ENCODE measurements at regions not wholly inside any gene's neighbourhood (a gene's known extent, or its start where the extent isn't known, plus 50 kb on each side); places are given as distances from the start of the nearest gene placed in this dataset.

DNA sequence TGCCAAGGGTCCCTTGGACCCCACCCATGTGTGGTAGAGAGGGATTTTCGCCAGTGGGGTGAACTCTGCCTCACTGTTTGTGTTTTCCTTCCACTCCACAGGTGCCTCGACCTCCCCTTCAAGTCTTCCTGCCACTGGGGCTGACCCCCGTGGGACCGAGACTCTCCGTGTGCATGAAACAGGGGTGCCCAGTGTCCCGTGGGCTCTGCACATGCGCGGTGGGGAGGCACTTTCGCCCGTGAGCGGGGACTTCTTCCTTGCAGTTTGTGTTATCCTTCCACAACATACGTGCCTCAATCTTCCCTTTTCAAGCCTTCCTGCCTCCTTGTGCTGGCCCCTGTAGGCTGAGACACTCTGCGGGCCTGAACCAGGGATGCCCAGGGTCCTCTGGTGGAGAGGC lies 362.4 kb downstream of the ALG10 start:
- TF ChIP-seq, protein P1, sequence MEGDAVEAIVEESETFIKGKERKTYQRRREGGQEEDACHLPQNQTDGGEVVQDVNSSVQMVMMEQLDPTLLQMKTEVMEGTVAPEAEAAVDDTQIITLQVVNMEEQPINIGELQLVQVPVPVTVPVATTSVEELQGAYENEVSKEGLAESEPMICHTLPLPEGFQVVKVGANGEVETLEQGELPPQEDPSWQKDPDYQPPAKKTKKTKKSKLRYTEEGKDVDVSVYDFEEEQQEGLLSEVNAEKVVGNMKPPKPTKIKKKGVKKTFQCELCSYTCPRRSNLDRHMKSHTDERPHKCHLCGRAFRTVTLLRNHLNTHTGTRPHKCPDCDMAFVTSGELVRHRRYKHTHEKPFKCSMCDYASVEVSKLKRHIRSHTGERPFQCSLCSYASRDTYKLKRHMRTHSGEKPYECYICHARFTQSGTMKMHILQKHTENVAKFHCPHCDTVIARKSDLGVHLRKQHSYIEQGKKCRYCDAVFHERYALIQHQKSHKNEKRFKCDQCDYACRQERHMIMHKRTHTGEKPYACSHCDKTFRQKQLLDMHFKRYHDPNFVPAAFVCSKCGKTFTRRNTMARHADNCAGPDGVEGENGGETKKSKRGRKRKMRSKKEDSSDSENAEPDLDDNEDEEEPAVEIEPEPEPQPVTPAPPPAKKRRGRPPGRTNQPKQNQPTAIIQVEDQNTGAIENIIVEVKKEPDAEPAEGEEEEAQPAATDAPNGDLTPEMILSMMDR (IDR thresholded peaks at IDR 0.05), result no peak

DNA sequence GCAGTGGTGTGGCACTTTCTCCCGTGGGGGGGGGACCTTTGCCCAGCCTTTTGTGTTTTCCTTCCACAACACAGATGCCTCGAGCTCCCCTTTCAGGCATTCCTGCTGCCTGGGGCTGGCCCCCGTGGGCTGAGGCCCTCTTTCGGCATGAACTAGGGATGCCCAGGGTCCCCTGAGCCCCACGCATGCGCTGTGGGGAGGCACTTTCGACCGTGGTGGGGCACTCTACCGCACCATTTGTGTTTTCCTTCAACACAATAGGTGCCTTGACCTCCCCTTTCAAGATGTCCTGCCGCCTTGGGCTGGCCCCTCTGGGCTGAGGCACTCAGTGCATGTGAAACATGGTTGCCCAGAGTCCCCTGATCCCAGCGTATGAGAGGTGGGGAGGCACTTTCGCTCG lies 363.7 kb downstream of the ALG10 start:
- TF ChIP-seq, protein P1 (IDR thresholded peaks at IDR 0.05), result no peak
- Histone ChIP-seq H3K36me3 (ENCODE audit: control insufficient read depth, insufficient read depth, low read length) (no peaks in the 10 kb centered on the region), H3K4me3 (ENCODE audit: low read depth, low read length) (no peak overlapping the region), H3K79me2 (no peaks in the 10 kb centered on the region), H3K4me2 (ENCODE audit: low read length) (no peak overlapping the region), H3K27me3 (ENCODE audit: control insufficient read depth, insufficient read depth, low read length) (no peaks in the 10 kb centered on the region), H3K9me3 (ENCODE audit: control insufficient read depth, low read length) (no peaks in the 10 kb centered on the region), H3K27ac (no peak overlapping the region), H3K4me1 (no peaks in the 10 kb centered on the region), H3K9ac (no peak overlapping the region), H2AFZ (no peak overlapping the region)

More for the DNA sequence above, 362.4 kb downstream of the ALG10 start:
- Histone ChIP-seq H3K27me3 (ENCODE audit: control insufficient read depth, insufficient read depth, low read length) (no peaks in the 10 kb centered on the region), H3K9me3 (ENCODE audit: control insufficient read depth, low read length) (no peaks in the 10 kb centered on the region), H3K79me2 (no peaks in the 10 kb centered on the region), H3K36me3 (ENCODE audit: control insufficient read depth, insufficient read depth, low read length) (no peaks in the 10 kb centered on the region), H3K4me3 (ENCODE audit: low read depth, low read length) (no peak overlapping the region), H3K4me1 (no peaks in the 10 kb centered on the region), H3K9ac (no peak overlapping the region), H3K4me2 (ENCODE audit: low read length) (no peak overlapping the region), H3K27ac (no peak overlapping the region), H2AFZ (no peak overlapping the region)

DNA sequence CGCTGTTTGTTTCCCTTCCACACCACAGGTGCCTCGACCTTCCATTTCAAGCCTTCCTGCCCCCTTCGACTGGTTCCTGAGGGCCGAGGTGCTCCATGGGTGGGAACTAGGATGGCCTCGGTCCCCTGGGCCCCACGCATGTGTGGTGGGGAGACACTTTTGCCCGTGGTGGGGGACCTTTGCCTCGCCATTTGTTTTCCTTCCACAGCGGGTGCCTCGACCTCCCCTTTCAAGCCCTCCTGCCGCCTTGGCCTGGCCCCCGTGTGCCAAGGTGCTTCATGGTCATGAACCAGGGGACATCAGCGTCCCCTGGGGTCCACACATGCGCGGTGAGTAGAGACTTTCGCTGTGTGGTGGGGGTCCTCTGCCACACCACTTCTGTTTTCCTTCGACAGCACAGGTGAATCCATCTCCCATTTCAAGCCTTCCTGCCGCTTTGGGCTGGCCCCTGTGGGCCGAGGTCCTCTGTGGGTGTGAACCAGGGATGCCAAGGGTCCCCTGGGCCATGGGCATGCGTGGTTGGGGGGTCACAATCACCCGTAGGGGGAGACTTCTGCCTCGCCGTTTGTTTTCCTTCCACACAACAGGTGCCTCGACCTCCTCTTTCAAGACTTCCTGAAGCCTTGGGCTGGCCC lies 364.4 kb downstream of the ALG10 start:
- Histone ChIP-seq H3K27me3 (ENCODE audit: control insufficient read depth, insufficient read depth, low read length) (no peaks in the 10 kb centered on the region), H3K9me3 (ENCODE audit: control insufficient read depth, low read length) (no peaks in the 10 kb centered on the region)
- TF ChIP-seq, protein P1 (IDR thresholded peaks at IDR 0.05), result no peak

DNA sequence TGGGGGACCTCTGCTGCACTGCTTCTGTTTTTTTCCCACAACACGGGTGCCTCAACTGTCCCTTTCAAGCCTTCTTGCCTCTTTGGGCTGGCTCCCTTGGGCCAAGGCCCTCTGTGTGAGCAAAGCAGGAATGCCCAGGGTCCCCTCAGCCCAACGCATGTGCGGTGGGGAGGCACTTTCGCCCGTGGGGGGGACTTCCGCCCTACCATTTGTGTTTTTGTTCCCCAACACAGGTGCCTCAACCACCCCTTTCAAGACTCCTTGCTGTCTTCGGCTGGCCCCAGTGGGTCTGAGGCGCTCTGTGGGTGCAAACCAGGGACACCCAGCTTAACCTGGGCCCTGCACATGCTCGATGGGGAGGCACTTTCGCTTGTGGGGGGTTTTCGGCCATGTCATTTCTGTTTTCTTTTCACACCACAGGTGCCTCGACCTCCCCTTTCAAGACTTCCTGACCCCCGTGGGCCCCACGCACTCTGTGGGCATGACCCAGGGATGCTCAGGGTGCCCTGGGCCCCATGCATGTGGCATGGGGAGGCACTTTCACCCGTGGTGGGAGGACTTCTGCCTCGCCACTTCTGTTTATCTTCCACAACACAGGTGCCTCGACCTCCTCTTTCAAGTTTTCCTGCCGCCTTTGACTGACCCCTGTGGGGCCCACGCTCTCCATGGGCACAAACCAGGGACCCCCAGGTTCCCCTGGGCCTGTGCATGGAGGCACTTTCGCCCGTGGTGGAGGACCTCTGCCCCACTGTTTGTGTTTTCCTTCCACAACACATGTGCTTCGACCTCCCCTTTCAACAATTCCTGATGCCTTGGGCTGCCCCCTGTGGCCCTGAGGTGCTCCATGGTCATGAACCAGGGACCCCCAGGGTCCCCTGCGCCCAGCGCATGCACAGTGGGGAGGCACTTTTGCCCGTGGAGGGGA lies 365.7 kb downstream of the ALG10 start:
- TF ChIP-seq, protein P1 (IDR thresholded peaks at IDR 0.05), result no peak
- H3K36me3 ChIP-seq (ENCODE audit: control insufficient read depth, insufficient read depth, low read length), result no peaks in the 10 kb centered on the region
- no peaks in the 10 kb centered on the region for H3K27me3 ChIP-seq (ENCODE audit: control insufficient read depth, insufficient read depth, low read length)
- no peak overlapping the region for H2AFZ ChIP-seq
- no peaks in the 10 kb centered on the region for H3K4me1 ChIP-seq
- no peaks in the 10 kb centered on the region for H3K79me2 ChIP-seq
- no peaks in the 10 kb centered on the region for H3K9me3 ChIP-seq (ENCODE audit: control insufficient read depth, low read length)
- no peak overlapping the region for H3K4me3 ChIP-seq (ENCODE audit: low read depth, low read length)
- no peak overlapping the region for H3K4me2 ChIP-seq (ENCODE audit: low read length)
- H3K27ac ChIP-seq, result no peak overlapping the region
- no peak overlapping the region for H3K9ac ChIP-seq

More for the DNA sequence above, 364.4 kb downstream of the ALG10 start:
- no peaks in the 10 kb centered on the region for H3K4me1 ChIP-seq
- H2AFZ ChIP-seq, result no peak overlapping the region
- H3K36me3 ChIP-seq (ENCODE audit: control insufficient read depth, insufficient read depth, low read length), result no peaks in the 10 kb centered on the region
- no peak overlapping the region for H3K4me3 ChIP-seq (ENCODE audit: low read depth, low read length)
- H3K27ac ChIP-seq, result no peak overlapping the region
- no peak overlapping the region for H3K9ac ChIP-seq
- no peak overlapping the region for H3K4me2 ChIP-seq (ENCODE audit: low read length)
- H3K79me2 ChIP-seq, result no peaks in the 10 kb centered on the region

Measured in parathyroid adenoma (tissue), 2 donors.